Activated T-helper 17 cell treated with anti-CD3 and anti-CD28 coated beads, Interleukin-2, amount 50 U/mL, for 72 hours (primary cell): ENCODE measurements at regions not wholly inside any gene's neighbourhood (a gene's known extent, or its start where the extent isn't known, plus 50 kb on each side); places are given as distances from the start of the nearest gene placed in this dataset.

ENCODE experiments used
- ATAC-seq: fragments of 150-1000 bp; cut with Tn5 transposase; replicated peaks from 2 replicates; pipeline ENCODE4 v1.10.0; 2021; ENCODE audit warnings: mild to moderate bottlenecking, moderate library complexity
- H3K27ac Mint-ChIP-seq: one replicate; pipeline ENCODE4 v1.8.0; 2022; ENCODE audit warnings: mixed read lengths
- H3K27me3 Mint-ChIP-seq: one replicate; pipeline ENCODE4 v1.8.0; 2022; ENCODE audit warnings: mixed read lengths
- H3K36me3 Mint-ChIP-seq: one replicate; pipeline ENCODE4 v1.8.0; 2022; ENCODE audit warnings: low read depth, mild to moderate bottlenecking, mixed read lengths
- H3K4me1 Mint-ChIP-seq: one replicate; pipeline ENCODE4 v1.8.0; 2022; ENCODE audit warnings: mixed read lengths
- H3K4me3 Mint-ChIP-seq: one replicate; pipeline ENCODE4 v1.8.0; 2022; ENCODE audit warnings: mild to moderate bottlenecking, mixed read lengths
- H3K9me3 Mint-ChIP-seq: one replicate; pipeline ENCODE4 v1.8.0; 2022; ENCODE audit warnings: mixed read lengths

DNA sequence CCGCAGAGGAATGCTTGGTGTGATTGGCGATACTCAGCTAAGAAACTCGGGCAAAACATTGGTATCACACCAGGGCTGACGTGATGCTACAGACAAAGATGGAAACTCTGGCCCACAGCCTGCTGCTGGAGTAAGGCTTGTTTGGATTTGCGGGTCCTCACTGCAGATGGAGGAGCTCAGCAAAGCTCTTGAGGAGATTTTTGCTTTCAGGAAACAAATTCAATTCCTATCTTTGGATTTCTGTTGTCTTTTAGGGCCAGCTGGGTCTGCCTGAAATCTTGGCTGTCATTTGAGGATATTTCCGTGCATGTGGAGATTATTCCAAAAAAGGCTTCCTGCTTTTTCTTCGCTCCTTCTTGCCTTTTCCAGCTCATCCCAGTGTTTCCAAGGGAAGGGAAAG is 475.8 kb downstream of the TSN start:
- H3K4me1 Mint-ChIP-seq = no peaks in the 10 kb centered on the region
- H3K27me3 Mint-ChIP-seq = peaks cover 4% of the 10 kb centered on the region
- H3K9me3 Mint-ChIP-seq = peaks cover 3% of the 10 kb centered on the region
- H3K27ac Mint-ChIP-seq = no peak overlapping the region
- no peak for ATAC-seq
- H3K4me3 Mint-ChIP-seq = no peak overlapping the region
- no peaks in the 10 kb centered on the region for H3K36me3 Mint-ChIP-seq

DNA sequence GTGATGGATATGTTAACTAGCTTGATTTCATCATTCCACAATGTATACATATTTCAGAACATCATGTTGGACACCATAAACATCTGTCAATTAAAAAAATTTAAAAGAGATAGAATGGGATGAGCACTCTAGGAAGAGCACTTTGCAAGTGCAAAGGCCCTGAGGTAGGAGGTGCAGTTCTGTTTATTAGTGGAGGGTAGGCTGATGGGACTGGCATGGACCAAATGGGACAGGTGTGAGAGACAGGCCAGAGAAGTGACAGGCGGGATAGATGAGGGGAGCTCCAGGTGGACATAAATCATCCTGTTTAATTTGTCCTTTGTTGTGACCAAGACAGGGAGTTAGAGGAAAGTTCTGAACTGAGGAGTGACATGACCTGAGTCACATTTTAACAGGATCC is 477.9 kb downstream of the TSN start:
- peaks cover 4% of the 10 kb centered on the region for H3K27me3 Mint-ChIP-seq
- H3K9me3 Mint-ChIP-seq = no peaks in the 10 kb centered on the region
- H3K4me1 Mint-ChIP-seq = no peaks in the 10 kb centered on the region
- no peaks in the 10 kb centered on the region for H3K36me3 Mint-ChIP-seq
- H3K4me3 Mint-ChIP-seq = no peak overlapping the region
- no peak overlapping the region for H3K27ac Mint-ChIP-seq
- ATAC-seq = no peak

DNA sequence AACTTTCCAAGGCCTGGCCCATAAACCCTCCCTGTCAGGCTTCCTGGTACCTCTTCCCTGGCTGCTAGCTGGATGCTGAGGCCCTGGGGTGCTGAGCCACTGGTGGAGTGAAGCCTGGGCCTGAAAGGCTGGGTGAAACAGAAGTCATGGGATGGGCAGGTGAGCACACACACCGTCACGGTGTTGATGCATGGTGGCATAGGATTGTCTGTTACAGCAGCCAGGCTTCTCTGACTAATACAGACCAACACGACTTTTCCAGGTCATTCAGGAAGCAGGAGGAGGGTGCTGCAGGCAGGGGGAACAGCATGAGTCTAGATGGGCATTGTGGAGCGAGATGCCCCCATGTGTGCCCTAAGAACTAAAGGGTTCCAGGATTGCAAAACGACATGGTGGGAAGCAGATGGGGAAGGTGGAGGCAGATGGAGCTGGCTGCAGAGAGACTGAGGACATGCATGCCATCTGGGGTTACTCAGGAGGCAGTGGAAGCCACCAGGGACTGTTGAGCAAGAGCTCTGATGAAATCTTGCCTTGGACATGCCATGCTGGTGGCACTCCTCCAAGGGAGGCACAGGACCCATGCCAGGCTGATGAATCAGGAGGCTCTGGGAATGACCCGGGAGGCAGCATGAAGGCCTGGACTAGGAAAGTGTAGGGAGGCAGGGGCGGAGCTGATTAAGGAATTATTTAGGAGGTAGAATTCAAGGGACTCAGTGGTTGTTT is 480.9 kb downstream of the TSN start:
- Mint-ChIP-seq H3K9me3 (no peaks in the 10 kb centered on the region), H3K36me3 (no peaks in the 10 kb centered on the region), H3K4me1 (no peaks in the 10 kb centered on the region), H3K27ac (no peak overlapping the region), H3K27me3 (peaks cover 4% of the 10 kb centered on the region), H3K4me3 (no peak overlapping the region)
- ATAC-seq = no peak

GRCh38 chr2:122236925-122237324 is 481.5 kb downstream of the TSN start:
- Mint-ChIP-seq H3K36me3 (no peaks in the 10 kb centered on the region), H3K27ac (no peak overlapping the region), H3K4me1 (no peaks in the 10 kb centered on the region), H3K9me3 (no peaks in the 10 kb centered on the region), H3K27me3 (peaks cover 4% of the 10 kb centered on the region), H3K4me3 (no peak overlapping the region)
- no peak for ATAC-seq

DNA sequence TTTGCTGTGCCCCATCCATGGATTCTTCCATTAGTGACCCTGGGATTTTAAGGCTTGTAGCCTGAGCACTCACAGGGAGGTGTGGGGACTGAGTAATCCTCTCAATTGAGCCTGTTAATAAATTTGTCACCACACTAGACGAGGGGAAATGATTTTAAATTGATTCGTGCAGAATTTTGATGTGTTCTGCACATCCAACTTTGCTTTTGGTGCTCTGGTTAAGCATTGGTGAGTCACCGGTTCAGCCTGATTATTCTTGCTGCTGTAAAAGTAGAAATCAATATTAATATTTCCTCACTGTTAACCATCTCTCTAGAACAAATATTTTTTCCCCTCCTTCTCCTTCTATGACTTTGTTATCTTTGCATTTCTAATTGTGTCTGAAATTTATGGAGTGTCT is 482.0 kb downstream of the TSN start:
- H3K27ac Mint-ChIP-seq = no peak overlapping the region
- H3K36me3 Mint-ChIP-seq = no peaks in the 10 kb centered on the region
- H3K4me1 Mint-ChIP-seq = no peaks in the 10 kb centered on the region
- no peak overlapping the region for H3K4me3 Mint-ChIP-seq
- peaks cover 4% of the 10 kb centered on the region for H3K27me3 Mint-ChIP-seq
- no peak for ATAC-seq
- H3K9me3 Mint-ChIP-seq = no peaks in the 10 kb centered on the region

DNA sequence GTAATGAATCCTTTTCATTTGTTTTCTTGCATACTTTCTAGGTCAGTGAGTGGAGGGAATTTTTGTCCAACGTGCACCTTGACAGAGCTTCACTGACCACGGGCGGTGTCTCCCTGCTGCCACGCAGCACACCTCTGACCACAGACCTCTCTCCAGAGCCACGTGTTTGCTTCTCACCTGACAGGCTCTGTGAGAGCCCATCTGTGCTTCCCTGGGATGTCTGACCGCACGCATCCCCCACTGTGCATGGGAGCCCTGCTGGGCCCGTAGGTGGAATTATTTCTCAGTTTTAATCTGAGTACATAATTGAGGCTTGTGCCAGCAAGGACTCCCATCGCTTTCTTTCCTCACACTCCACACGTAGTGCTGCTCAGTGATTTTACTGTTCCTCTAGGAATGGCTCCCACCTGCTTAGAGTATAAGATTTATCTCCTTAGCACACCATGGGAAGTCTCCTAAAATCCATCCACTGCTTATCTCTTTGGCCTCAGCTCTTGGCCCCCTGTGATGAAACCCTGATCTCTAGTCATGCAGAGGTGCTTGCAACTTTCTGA is 482.6 kb downstream of the TSN start:
- Mint-ChIP-seq H3K36me3 (no peaks in the 10 kb centered on the region), H3K9me3 (no peaks in the 10 kb centered on the region), H3K27ac (no peak overlapping the region), H3K4me3 (no peak overlapping the region), H3K27me3 (peaks cover 4% of the 10 kb centered on the region), H3K4me1 (no peaks in the 10 kb centered on the region)
- ATAC-seq = no peak

DNA sequence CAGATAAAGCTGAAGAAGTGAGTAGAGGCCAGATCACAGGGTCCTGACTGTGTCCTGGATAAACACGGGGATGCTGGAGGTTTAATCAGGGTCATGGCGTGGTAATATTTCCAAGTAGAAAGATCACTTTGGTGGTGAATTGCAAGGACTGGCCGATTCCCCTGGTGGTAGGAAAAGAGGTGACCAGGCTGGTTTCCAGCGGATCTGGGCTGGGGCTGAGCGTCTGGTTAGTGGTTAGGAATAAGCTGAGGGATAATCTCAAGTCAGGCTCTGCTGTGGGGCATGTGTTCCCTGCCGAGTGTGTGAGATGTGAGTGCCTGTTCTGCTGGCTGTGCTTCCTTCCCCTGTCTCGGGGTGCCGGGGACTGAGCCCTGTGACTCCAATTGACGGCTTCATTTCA is 484.0 kb downstream of the TSN start:
- Mint-ChIP-seq H3K27me3 (peaks cover 4% of the 10 kb centered on the region), H3K36me3 (no peaks in the 10 kb centered on the region), H3K9me3 (no peaks in the 10 kb centered on the region), H3K4me1 (no peaks in the 10 kb centered on the region), H3K4me3 (no peak overlapping the region), H3K27ac (no peak overlapping the region)
- ATAC-seq = no peak

GRCh38 chr2:122244598-122245229 is 489.3 kb downstream of the TSN start:
- H3K4me1 Mint-ChIP-seq = no peaks in the 10 kb centered on the region
- H3K36me3 Mint-ChIP-seq = no peaks in the 10 kb centered on the region
- ATAC-seq = no peak
- H3K27me3 Mint-ChIP-seq = peaks cover 16% of the 10 kb centered on the region
- no peaks in the 10 kb centered on the region for H3K9me3 Mint-ChIP-seq
- H3K4me3 Mint-ChIP-seq = no peak overlapping the region
- H3K27ac Mint-ChIP-seq = no peak overlapping the region

DNA sequence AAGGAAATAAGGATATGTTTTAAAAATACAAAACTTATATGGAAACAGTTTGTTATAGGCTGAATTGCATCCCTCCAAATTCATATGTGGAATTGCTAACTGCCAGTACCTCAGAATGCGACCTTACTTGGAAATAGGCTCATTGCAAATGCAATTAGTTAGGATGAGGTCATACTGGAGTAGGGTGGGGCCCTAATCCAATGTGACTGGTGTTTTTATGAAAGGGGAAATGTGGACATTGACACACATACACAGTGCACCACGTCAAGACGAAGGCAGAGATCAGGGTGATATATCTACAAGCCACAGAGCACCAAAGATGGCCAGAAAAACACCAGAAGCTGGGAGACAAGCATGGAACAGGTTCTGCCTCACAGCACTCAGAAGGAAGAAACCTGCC is 494.2 kb downstream of the TSN start:
- Mint-ChIP-seq H3K4me1 (no peaks in the 10 kb centered on the region), H3K27ac (no peak overlapping the region), H3K4me3 (no peak overlapping the region), H3K36me3 (no peaks in the 10 kb centered on the region), H3K27me3 (peaks cover 9% of the 10 kb centered on the region), H3K9me3 (no peaks in the 10 kb centered on the region)
- ATAC-seq = no peak

GRCh38 chr2:122251158-122251557 is 495.7 kb downstream of the TSN start:
- Mint-ChIP-seq H3K36me3 (no peaks in the 10 kb centered on the region), H3K9me3 (no peaks in the 10 kb centered on the region), H3K4me3 (no peak overlapping the region), H3K27ac (no peak overlapping the region), H3K4me1 (no peaks in the 10 kb centered on the region), H3K27me3 (peaks cover 6% of the 10 kb centered on the region)
- ATAC-seq = no peak

DNA sequence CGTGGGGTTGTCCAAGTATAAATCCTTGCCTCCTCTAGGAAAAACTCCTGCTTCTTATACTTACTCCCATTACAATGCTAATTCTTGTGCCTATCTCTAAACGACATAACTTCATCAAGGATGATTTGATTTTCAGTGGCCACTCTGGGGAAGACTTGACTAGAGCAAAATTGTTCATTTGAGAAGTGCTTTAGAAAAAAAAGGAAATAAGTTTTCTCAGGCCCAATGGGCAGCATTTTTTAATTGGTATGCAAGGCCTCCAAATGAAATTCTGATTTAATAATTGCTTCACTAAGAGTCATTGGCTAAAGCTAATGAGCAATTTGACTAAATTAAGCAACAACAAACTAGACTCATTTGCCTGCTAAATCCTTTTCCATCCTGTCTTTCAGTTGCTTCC is 496.1 kb downstream of the TSN start:
- Mint-ChIP-seq H3K36me3 (no peaks in the 10 kb centered on the region), H3K4me1 (no peaks in the 10 kb centered on the region), H3K4me3 (no peak overlapping the region), H3K9me3 (no peaks in the 10 kb centered on the region), H3K27me3 (peaks cover 5% of the 10 kb centered on the region), H3K27ac (no peak overlapping the region)
- no peak for ATAC-seq

GRCh38 chr2:122255924-122256323 is 500.5 kb downstream of the TSN start:
- Mint-ChIP-seq H3K4me3 (no peak overlapping the region), H3K4me1 (no peaks in the 10 kb centered on the region), H3K27me3 (no peaks in the 10 kb centered on the region), H3K36me3 (no peaks in the 10 kb centered on the region), H3K9me3 (no peaks in the 10 kb centered on the region), H3K27ac (no peak overlapping the region)
- no peak for ATAC-seq

DNA sequence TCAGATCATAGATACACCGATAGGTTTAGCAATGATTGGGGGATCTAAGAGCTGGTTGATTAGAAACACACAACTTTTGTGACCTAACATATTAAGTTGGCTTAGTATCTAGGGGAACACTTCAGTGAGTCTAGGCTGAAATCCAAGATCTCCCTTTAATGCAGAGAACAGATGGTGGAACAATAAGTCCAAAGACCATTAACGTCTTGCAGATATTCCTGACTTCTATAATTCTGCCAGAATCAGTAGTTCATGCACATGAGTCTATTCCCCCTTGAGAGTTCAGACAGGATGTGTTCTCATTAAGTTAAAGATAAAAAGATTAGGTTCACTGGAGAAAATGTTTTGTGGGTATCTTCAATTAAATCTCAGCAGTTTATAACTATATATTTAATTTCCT is 506.5 kb downstream of the TSN start:
- Mint-ChIP-seq H3K27ac (no peak overlapping the region), H3K27me3 (no peaks in the 10 kb centered on the region), H3K4me1 (no peaks in the 10 kb centered on the region), H3K9me3 (no peaks in the 10 kb centered on the region), H3K36me3 (no peaks in the 10 kb centered on the region), H3K4me3 (no peak overlapping the region)
- ATAC-seq = no peak

GRCh38 chr2:122263746-122264145 is 508.3 kb downstream of the TSN start:
- H3K9me3 Mint-ChIP-seq = no peaks in the 10 kb centered on the region
- no peak for ATAC-seq
- no peaks in the 10 kb centered on the region for H3K36me3 Mint-ChIP-seq
- H3K27me3 Mint-ChIP-seq = no peaks in the 10 kb centered on the region
- no peak overlapping the region for H3K4me3 Mint-ChIP-seq
- H3K27ac Mint-ChIP-seq = no peak overlapping the region
- no peaks in the 10 kb centered on the region for H3K4me1 Mint-ChIP-seq

DNA sequence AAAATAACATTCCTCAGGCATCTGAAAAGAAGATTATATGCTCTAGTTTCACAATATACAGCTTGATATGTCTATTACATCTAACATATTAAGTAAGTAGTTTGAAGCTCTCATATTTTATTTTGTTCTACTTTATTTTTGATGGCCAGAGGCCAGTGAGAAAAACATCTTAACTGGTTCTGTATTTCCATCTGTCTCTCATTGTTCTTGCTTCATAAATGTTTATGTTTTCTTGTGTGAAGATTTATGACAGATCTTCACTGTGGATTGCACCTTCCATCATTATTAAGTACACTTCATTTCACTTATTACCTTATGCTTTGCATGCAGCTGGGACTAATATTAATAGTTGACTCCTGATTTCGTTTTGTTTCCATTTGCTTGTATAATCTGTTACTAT is 511.2 kb downstream of the TSN start:
- Mint-ChIP-seq H3K4me1 (no peaks in the 10 kb centered on the region), H3K27ac (no peak overlapping the region), H3K36me3 (no peaks in the 10 kb centered on the region), H3K9me3 (no peaks in the 10 kb centered on the region), H3K27me3 (no peaks in the 10 kb centered on the region), H3K4me3 (no peak overlapping the region)
- ATAC-seq = no peak
